ENCODE measurements at regions not wholly inside any gene's neighbourhood (a gene's known extent, or its start where the extent isn't known, plus 50 kb on each side); places are given as distances from the start of the nearest gene placed in this dataset.

- TF ChIP-seq CTCF (IDR thresholded peaks at IDR 0.05) = no peak
- TF ChIP-seq POLR2A (IDR thresholded peaks at IDR 0.05) = no peak
- no peak for TF ChIP-seq POLR2AphosphoS5 (IDR thresholded peaks at IDR 0.05)
- no peak for TF ChIP-seq EP300 (IDR thresholded peaks at IDR 0.05)
Measured at GRCh38 chr4:16437836-16438235, 211.6 kb upstream of the TAPT1 start.
